Esophagus squamous epithelium (tissue), 4 donors: ENCODE measurements at regions not wholly inside any gene's neighbourhood (a gene's known extent, or its start where the extent isn't known, plus 50 kb on each side); places are given as distances from the start of the nearest gene placed in this dataset.
A peak's percentile ranks its signal among the peaks of the same experiment; 100 is the strongest.

Source experiments
- CTCF ChIP-seq, 6 experiments: fragments of 450-650 bp in 4 of 6; fragments of 200-600 bp in 2 of 6; sonication (generic) in 2 of 6; IDR thresholded peaks; one replicate each; pipeline ENCODE4 v1.5.1; 2016 to 2019; ENCODE audit warnings: antibody characterized with exemption in 6 of 6, mild to moderate bottlenecking in 4 of 6, moderate library complexity in 4 of 6
- POLR2A ChIP-seq, 4 donors: fragments of 450-650 bp; IDR thresholded peaks; one replicate each; pipeline ENCODE4 v1.6.1; 2017; ENCODE audit warnings: antibody characterized with exemption in 4 of 4, mild to moderate bottlenecking in 4 of 4, moderate library complexity in 3 of 4

GRCh38 chr12:30823156-30823699 lies 68.5 kb upstream of the CAPRIN2 start:
- peak in 1 of 6 experiments; percentile 46 for TF ChIP-seq CTCF (IDR thresholded peaks at IDR 0.05)
- TF ChIP-seq POLR2A (IDR thresholded peaks at IDR 0.05), result no peak
